ENCODE measurements at regions not wholly inside any gene's neighbourhood (a gene's known extent, or its start where the extent isn't known, plus 50 kb on each side); places are given as distances from the start of the nearest gene placed in this dataset.

DNA sequence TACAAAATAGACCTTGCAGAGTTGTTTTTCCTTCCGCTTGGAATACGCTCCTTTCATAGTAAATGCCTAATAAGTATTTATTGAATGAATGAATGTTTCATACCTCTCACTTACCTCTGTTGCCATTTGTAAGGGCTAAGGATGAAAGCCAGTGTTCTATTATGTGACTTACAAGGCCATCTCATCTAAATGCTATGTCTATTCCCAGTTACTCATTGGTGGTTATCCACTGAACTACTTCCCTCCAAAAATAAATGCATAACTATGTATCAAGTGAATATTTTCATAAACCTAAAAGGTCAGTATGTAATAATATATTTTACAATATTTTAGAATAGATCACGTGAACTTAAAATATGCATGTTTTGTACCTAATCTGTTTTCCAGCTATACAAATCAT lies 670.5 kb upstream of the RGMB start:
- ChIA-PET CTCF (no interaction called here), POLR2A (no interaction called here)
- DNase-seq (ENCODE audit: extremely low spot score), result no peak
- TF ChIP-seq, protein P1, sequence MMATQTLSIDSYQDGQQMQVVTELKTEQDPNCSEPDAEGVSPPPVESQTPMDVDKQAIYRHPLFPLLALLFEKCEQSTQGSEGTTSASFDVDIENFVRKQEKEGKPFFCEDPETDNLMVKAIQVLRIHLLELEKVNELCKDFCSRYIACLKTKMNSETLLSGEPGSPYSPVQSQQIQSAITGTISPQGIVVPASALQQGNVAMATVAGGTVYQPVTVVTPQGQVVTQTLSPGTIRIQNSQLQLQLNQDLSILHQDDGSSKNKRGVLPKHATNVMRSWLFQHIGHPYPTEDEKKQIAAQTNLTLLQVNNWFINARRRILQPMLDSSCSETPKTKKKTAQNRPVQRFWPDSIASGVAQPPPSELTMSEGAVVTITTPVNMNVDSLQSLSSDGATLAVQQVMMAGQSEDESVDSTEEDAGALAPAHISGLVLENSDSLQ (IDR thresholded peaks at IDR 0.05), result no peak
- TF ChIP-seq CTBP1 (IDR thresholded peaks at IDR 0.05; ENCODE audit: borderline replicate concordance) (no peak), LEF1 (IDR thresholded peaks at IDR 0.05; ENCODE audit: borderline replicate concordance) (no peak), FOXM1 (IDR thresholded peaks at IDR 0.05; ENCODE audit: borderline replicate concordance) (no peak), TARDBP (IDR thresholded peaks at IDR 0.05) (no peak), BHLHE40 (IDR thresholded peaks at IDR 0.05; ENCODE audit: borderline replicate concordance) (no peak), ZNF384 (IDR thresholded peaks at IDR 0.05) (no peak), NFRKB (IDR thresholded peaks at IDR 0.05) (no peak), FOXA1 (IDR thresholded peaks at IDR 0.05) (no peak), ARNT (IDR thresholded peaks at IDR 0.05) (no peak), SUZ12 (IDR thresholded peaks at IDR 0.05) (no peak), ELF4 (IDR thresholded peaks at IDR 0.05) (no peak), HDGF (IDR thresholded peaks at IDR 0.05; ENCODE audit: borderline replicate concordance) (no peak), SP1 (IDR thresholded peaks at IDR 0.05) (no peak), L3MBTL2 (conservative IDR thresholded peaks at IDR 0.05) (no peak), FOXK2 (IDR thresholded peaks at IDR 0.05) (no peak)

DNA sequence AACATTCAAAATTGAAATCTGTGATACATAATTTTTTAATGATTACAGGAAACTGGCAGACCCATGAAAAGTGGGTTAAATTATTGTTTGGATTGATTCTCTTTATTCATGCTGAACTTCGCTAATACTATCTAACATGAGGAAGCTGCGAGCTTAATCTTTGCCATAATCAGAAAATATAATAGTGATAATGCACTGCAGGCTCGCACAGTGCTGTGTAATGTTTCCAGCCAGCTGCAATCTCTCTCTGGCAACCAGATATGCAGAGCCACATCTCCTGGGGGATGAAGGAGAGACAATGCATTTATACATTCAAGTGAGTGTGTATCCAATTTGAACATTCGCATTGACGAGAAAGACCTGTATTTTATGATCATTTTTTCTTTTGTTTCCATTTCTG lies 669.7 kb upstream of the RGMB start:
- ChIA-PET CTCF (no interaction called here), POLR2A (no interaction called here)
- DNase-seq (ENCODE audit: extremely low spot score), result no peak
- TF ChIP-seq FOXA1 (IDR thresholded peaks at IDR 0.05), result no peak
- TF ChIP-seq SUZ12 (IDR thresholded peaks at IDR 0.05), result no peak
- no peak for TF ChIP-seq CTBP1 (IDR thresholded peaks at IDR 0.05; ENCODE audit: borderline replicate concordance)
- TF ChIP-seq, protein P1 (IDR thresholded peaks at IDR 0.05), result no peak
- no peak for TF ChIP-seq ELF4 (IDR thresholded peaks at IDR 0.05)
- TF ChIP-seq NFRKB (IDR thresholded peaks at IDR 0.05), result no peak
- no peak for TF ChIP-seq ZNF384 (IDR thresholded peaks at IDR 0.05)

- CTCF ChIA-PET, result no interaction called here
- TF ChIP-seq HDGF (IDR thresholded peaks at IDR 0.05; ENCODE audit: borderline replicate concordance), result no peak
- TF ChIP-seq, protein P1 (IDR thresholded peaks at IDR 0.05), result no peak
- TF ChIP-seq ELF4 (IDR thresholded peaks at IDR 0.05), result no peak
- no peak for TF ChIP-seq SUZ12 (IDR thresholded peaks at IDR 0.05)
- no peak for TF ChIP-seq SP1 (IDR thresholded peaks at IDR 0.05)
- TF ChIP-seq CTBP1 (IDR thresholded peaks at IDR 0.05; ENCODE audit: borderline replicate concordance), result no peak
- TF ChIP-seq ARNT (IDR thresholded peaks at IDR 0.05), result no peak
- no peak for TF ChIP-seq NFRKB (IDR thresholded peaks at IDR 0.05)
- TF ChIP-seq FOXA1 (IDR thresholded peaks at IDR 0.05), result no peak
- TF ChIP-seq L3MBTL2 (conservative IDR thresholded peaks at IDR 0.05), result no peak
- no peak for TF ChIP-seq ZNF384 (IDR thresholded peaks at IDR 0.05)
- no peak for TF ChIP-seq TARDBP (IDR thresholded peaks at IDR 0.05)
- no peak for TF ChIP-seq FOXM1 (IDR thresholded peaks at IDR 0.05; ENCODE audit: borderline replicate concordance)
- TF ChIP-seq BHLHE40 (IDR thresholded peaks at IDR 0.05; ENCODE audit: borderline replicate concordance), result no peak
- no peak for TF ChIP-seq LEF1 (IDR thresholded peaks at IDR 0.05; ENCODE audit: borderline replicate concordance)
- no peak for TF ChIP-seq FOXK2 (IDR thresholded peaks at IDR 0.05)
- POLR2A ChIA-PET, result no interaction called here
- no peak for DNase-seq (ENCODE audit: extremely low spot score)
Measured at GRCh38 chr5:98104454-98105188, 668.8 kb upstream of the RGMB start.

DNA sequence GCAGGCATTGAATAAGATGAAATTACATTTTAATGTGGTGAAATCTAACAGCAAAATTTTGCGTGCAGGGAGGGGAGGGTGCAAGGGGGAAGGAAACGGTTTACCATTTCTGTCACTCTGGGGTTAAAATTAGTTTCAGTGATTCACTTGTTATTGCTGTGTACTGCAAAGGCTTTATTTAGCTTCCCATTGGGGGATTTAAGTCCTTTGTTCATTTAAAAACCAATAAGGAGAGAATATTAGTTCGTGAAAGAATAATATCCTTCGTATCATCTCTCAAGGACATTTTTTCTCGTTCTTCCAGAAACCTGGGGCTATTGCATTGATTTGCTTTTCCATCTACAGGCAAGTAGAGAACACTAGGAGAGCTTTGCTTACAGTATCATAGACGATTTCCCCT lies 667.8 kb upstream of the RGMB start:
- TF ChIP-seq FOXK2 (IDR thresholded peaks at IDR 0.05), result no peak
- TF ChIP-seq FOXA1 (IDR thresholded peaks at IDR 0.05), result no peak
- no peak for TF ChIP-seq ARNT (IDR thresholded peaks at IDR 0.05)
- TF ChIP-seq ZNF384 (IDR thresholded peaks at IDR 0.05), result no peak
- no peak for TF ChIP-seq BHLHE40 (IDR thresholded peaks at IDR 0.05; ENCODE audit: borderline replicate concordance)
- no peak for TF ChIP-seq HDGF (IDR thresholded peaks at IDR 0.05; ENCODE audit: borderline replicate concordance)
- TF ChIP-seq, protein P1 (IDR thresholded peaks at IDR 0.05), result no peak
- TF ChIP-seq CTBP1 (IDR thresholded peaks at IDR 0.05; ENCODE audit: borderline replicate concordance), result no peak
- TF ChIP-seq L3MBTL2 (conservative IDR thresholded peaks at IDR 0.05), result no peak
- no peak for TF ChIP-seq ELF4 (IDR thresholded peaks at IDR 0.05)
- TF ChIP-seq NFRKB (IDR thresholded peaks at IDR 0.05), result no peak
- TF ChIP-seq TARDBP (IDR thresholded peaks at IDR 0.05), result no peak
- TF ChIP-seq SP1 (IDR thresholded peaks at IDR 0.05), result no peak
- no peak for TF ChIP-seq SUZ12 (IDR thresholded peaks at IDR 0.05)
- TF ChIP-seq FOXM1 (IDR thresholded peaks at IDR 0.05; ENCODE audit: borderline replicate concordance), result no peak
- POLR2A ChIA-PET, result no interaction called here
- CTCF ChIA-PET, result interaction anchor here (0.5 kb wide), 1 partner anchor 690 kb away, joined by 3 read pairs; no protein-coding TSS in a partner anchor
- DNase-seq (ENCODE audit: extremely low spot score), result no peak

DNA sequence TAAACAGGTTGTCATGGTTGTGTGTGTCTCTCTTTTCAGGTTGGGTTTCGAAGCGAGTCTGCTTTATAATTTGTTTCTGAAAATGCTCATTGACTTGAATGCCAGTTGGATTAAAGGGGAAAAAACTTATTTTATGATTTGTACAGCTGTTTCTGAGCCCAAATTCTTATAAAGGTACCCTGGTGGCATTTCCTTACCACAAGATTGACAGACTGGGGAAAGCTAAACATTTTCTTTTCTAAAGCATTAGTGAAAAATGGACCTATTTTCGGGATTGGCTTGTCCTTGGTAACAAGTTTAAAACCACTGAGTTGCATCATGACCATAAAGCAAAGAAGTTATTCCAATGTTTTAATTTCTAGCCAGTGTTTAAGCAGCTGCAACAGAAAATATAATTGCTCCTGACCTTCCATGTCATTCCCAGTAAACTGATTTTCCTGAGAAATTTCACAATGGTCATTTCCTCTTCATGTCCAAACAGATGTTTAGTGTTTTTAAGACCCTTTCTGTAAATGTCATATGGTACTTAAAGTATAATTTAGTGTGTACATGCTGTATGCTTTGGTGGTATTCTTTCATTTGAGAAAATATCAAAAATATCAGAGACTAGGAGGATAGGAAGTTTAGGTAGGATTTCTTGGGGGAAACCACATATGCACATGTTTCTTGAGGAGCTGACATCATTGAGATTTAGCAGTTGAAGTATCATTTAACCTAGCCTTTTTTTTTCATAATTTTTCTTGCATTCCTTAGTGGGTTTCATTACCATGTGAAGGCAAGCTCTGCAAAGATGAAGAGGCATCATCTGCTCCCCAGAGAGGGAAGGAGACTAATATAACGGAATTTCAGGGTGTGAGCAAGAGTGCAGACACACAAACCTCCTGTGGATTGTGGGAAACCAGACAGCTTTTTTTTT lies 667.1 kb upstream of the RGMB start:
- TF ChIP-seq FOXM1 (IDR thresholded peaks at IDR 0.05; ENCODE audit: borderline replicate concordance) (no peak), SUZ12 (IDR thresholded peaks at IDR 0.05) (no peak), ELF4 (IDR thresholded peaks at IDR 0.05) (no peak), LEF1 (IDR thresholded peaks at IDR 0.05; ENCODE audit: borderline replicate concordance) (no peak), NFRKB (IDR thresholded peaks at IDR 0.05) (no peak), CTBP1 (IDR thresholded peaks at IDR 0.05; ENCODE audit: borderline replicate concordance) (no peak), TARDBP (IDR thresholded peaks at IDR 0.05) (no peak)
- TF ChIP-seq, protein P1 (IDR thresholded peaks at IDR 0.05), result no peak
- ChIA-PET CTCF (interaction anchor here (0.5 kb wide), 1 partner anchor 690 kb away, joined by 3 read pairs; no protein-coding TSS in a partner anchor), POLR2A (no interaction called here)
- DNase-seq (ENCODE audit: extremely low spot score), result no peak
